Body of pancreas (tissue), 4 donors: ENCODE measurements at regions not wholly inside any gene's neighbourhood (a gene's known extent, or its start where the extent isn't known, plus 50 kb on each side); places are given as distances from the start of the nearest gene placed in this dataset.

Source experiments
- ATAC-seq: fragments of 150-250 bp; one replicate; pipeline ENCODE4 v1.9.1; 2016
- DNase-seq, 4 donors: peaks; one replicate each; pipeline ENCODE4 v3.0.0-alpha.2; 2019
- H3K27ac ChIP-seq, 4 donors: fragments of 200-600 bp; sonication (generic); 1 replicate in 3 of 4; 2 replicates in 1 of 4; pipeline versions ENCODE4 v1.5.1 to v1.6.1; 2016 to 2019; ENCODE audit warnings: mild to moderate bottlenecking in 1 of 4, mixed read lengths in 1 of 4, moderate library complexity in 1 of 4
- H3K27me3 ChIP-seq, 2 donors: fragments of 200-600 bp; sonication (generic); one replicate each; pipeline ENCODE4 v1.6.0; 2016; ENCODE audit warnings: mild to moderate bottlenecking in 1 of 2
- H3K36me3 ChIP-seq, 2 donors: fragments of 200-600 bp; sonication (generic); replicated peaks in 1 of 2; 2 replicates each; pipeline ENCODE4 v1.5.1; 2016; ENCODE audit warnings: low read depth in 2 of 2; ENCODE audit not compliant: insufficient read depth in 1 of 2
- H3K4me1 ChIP-seq: fragments of 200-600 bp; sonication (generic); one replicate; pipeline ENCODE4 v1.6.0; 2016
- H3K4me3 ChIP-seq, 2 donors: fragments of 200-600 bp; sonication (generic); 1 replicate in 1 of 2; 2 replicates in 1 of 2; pipeline ENCODE4 v1.5.1; 2016 to 2019
- H3K9me3 ChIP-seq, 3 donors: fragments of 200-600 bp; sonication (generic); 1 replicate in 2 of 3; 2 replicates in 1 of 3; pipeline ENCODE4 v1.5.1; 2016
- POLR2A ChIP-seq, 3 donors: fragments of 450-650 bp; IDR thresholded peaks; one replicate each; pipeline ENCODE4 v1.6.1; 2016; ENCODE audit warnings: antibody characterized with exemption in 3 of 3, mild to moderate bottlenecking in 2 of 3
- WGBS, 2 donors: methylation state at CpG; one replicate each; pipeline ENCODE4 v1.1.5; 2017; 5-methylcytosine and 5-hydroxymethylcytosine counted together
- intact Hi-C: fragments of 100-400 bp; cut with DNase I; formaldehyde crosslinking; loops from one replicate; pipeline ENCODE4 v1.15.1; 2023
- TF ChIP-seq, protein P1 (sequence below), 7 experiments: fragments of 450-650 bp in 4 of 7; fragments of 200-600 bp in 3 of 7; sonication (generic) in 3 of 7; IDR thresholded peaks; one replicate each; pipeline ENCODE4 v1.5.1; 2016 to 2019; ENCODE audit warnings: antibody characterized with exemption in 7 of 7

DNA sequence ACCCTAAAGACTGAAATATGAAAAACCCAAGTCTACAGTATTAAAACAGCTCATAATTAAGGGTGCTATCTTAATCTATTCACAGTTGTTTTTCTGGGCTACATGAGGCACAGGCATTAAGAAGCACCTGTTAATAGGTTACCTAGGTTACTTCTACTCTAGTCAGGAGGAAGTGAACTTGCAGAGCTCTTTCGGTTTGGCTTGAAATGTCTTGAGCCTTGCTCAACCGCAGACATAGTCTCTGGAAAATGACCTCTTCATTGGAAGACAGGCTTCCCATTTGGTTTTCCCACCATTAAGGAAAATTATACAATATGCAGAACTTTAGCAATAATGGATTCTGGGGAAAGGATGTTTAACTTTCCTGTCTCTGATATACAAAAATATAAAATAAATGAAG lies 142.3 kb upstream of the KCNJ3 start:
- ATAC-seq (no peak), DNase-seq (no peak)
- Histone ChIP-seq H3K27ac (no peak overlapping the region), H3K27me3 (no peaks in the 10 kb centered on the region), H3K9me3 (no peaks in the 10 kb centered on the region), H3K36me3 (no peaks in the 10 kb centered on the region), H3K4me3 (no peak overlapping the region), H3K4me1 (no peaks in the 10 kb centered on the region)
- intact Hi-C loops, result no loop called here
- no peak for TF ChIP-seq POLR2A (IDR thresholded peaks at IDR 0.05)
- TF ChIP-seq, protein P1, sequence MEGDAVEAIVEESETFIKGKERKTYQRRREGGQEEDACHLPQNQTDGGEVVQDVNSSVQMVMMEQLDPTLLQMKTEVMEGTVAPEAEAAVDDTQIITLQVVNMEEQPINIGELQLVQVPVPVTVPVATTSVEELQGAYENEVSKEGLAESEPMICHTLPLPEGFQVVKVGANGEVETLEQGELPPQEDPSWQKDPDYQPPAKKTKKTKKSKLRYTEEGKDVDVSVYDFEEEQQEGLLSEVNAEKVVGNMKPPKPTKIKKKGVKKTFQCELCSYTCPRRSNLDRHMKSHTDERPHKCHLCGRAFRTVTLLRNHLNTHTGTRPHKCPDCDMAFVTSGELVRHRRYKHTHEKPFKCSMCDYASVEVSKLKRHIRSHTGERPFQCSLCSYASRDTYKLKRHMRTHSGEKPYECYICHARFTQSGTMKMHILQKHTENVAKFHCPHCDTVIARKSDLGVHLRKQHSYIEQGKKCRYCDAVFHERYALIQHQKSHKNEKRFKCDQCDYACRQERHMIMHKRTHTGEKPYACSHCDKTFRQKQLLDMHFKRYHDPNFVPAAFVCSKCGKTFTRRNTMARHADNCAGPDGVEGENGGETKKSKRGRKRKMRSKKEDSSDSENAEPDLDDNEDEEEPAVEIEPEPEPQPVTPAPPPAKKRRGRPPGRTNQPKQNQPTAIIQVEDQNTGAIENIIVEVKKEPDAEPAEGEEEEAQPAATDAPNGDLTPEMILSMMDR (IDR thresholded peaks at IDR 0.05), result no peak
- WGBS, 2 donors, result 53 to 55% methylated on average over 2 of the region's 2 CpGs

DNA sequence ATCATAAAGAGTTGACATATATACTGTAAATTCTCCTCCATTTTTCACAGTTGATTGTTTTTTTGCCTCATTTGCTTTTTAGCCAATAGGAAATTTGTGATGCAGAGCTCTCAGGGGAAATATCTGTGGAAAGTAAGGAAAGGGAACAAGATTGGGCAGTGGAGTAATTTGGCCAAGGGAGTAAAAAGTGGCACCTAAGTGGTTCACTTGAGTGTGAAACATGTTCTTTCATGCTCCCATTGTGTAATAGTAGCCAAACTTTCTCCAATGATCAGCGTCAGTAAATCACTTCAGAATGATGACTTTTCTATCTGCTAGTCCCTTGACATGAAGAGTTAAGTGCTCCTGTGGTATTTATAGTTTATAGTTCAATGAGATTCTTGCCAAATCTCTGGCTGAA lies 141.9 kb upstream of the KCNJ3 start:
- WGBS, 2 donors, result 65 to 71% methylated on average over 1 of the region's 1 CpG
- no peaks in the 10 kb centered on the region for H3K36me3 ChIP-seq
- no peaks in the 10 kb centered on the region for H3K27me3 ChIP-seq
- intact Hi-C loops, result no loop called here
- TF ChIP-seq POLR2A (IDR thresholded peaks at IDR 0.05), result no peak
- TF ChIP-seq, protein P1 (IDR thresholded peaks at IDR 0.05), result no peak
- no peaks in the 10 kb centered on the region for H3K4me1 ChIP-seq
- no peak for ATAC-seq
- DNase-seq, result no peak
- no peak overlapping the region for H3K4me3 ChIP-seq
- no peak overlapping the region for H3K27ac ChIP-seq
- no peaks in the 10 kb centered on the region for H3K9me3 ChIP-seq

DNA sequence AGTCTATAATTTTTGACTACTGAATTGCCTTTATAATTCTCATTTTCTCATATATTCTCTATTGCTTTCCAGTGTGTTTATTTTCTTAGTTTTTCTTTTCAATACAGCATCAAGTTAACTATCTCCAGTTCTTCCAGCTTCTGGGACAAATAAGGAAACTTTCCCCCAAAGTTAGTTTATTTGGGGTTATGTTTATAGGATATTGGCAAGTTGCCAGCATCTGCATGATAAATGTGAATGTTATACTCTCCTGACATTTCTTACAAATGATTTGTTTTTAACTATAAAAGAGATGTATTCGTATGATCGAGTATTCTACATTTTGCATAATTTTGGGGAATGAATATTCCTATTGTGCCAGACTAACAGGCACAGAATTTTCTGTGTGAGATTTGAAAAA lies 140.6 kb upstream of the KCNJ3 start:
- Histone ChIP-seq H3K27me3 (no peaks in the 10 kb centered on the region), H3K9me3 (no peaks in the 10 kb centered on the region), H3K4me3 (no peak overlapping the region), H3K27ac (no peak overlapping the region), H3K4me1 (no peaks in the 10 kb centered on the region), H3K36me3 (no peaks in the 10 kb centered on the region)
- WGBS, 2 donors, result 53 to 74% methylated on average over 2 of the region's 2 CpGs
- DNase-seq (no peak), ATAC-seq (no peak)
- TF ChIP-seq, protein P1 (IDR thresholded peaks at IDR 0.05), result no peak
- TF ChIP-seq POLR2A (IDR thresholded peaks at IDR 0.05), result no peak
- intact Hi-C loops, result no loop called here

DNA sequence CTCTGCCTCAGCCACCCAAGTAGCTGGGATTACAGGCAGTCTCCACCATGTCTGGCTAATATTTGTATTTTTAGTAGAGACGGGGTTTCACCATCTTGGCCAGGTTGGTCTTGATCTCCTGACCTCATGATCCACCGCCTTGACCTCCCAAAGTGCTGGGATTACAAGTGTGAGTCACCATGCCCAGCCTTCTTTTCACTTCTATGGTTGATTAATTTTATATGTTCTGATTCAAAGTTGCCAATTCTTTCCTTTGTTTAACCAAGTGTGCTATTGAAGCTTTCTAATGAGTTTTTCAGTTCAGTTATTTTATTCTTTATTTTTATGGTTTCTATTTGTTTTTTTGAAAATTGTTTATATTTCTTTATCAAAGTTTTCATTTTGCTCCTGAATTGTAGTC lies 133.1 kb upstream of the KCNJ3 start:
- ATAC-seq (no peak), DNase-seq (no peak)
- Histone ChIP-seq H3K9me3 (no peaks in the 10 kb centered on the region), H3K27me3 (no peaks in the 10 kb centered on the region), H3K4me1 (no peaks in the 10 kb centered on the region), H3K4me3 (no peak overlapping the region), H3K36me3 (no peaks in the 10 kb centered on the region), H3K27ac (no peak overlapping the region)
- 88 to 89% methylated on average over 2 of the region's 2 CpGs for WGBS, 2 donors
- intact Hi-C loops, result no loop called here
- TF ChIP-seq, protein P1 (IDR thresholded peaks at IDR 0.05), result no peak
- no peak for TF ChIP-seq POLR2A (IDR thresholded peaks at IDR 0.05)

DNA sequence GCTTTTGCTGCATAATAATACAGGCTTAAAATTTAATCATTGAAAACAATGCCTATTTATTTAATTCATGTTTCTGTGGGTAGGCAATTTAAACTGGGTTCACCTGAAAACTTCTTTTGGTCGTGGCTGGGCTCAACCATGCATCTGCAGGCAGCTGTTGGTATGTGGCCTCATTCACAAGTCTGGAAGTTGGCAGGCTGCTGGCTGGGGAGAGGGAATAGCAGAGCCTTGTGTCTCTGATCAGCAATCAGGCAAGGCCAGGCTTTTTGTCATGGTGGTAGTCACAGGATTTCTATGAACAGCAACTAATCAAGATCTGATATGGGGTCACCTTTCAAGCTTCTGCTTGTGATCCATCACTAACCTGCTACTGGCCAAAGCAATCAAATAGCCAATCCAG lies 130.1 kb upstream of the KCNJ3 start:
- H3K4me3 ChIP-seq, result no peak overlapping the region
- no peaks in the 10 kb centered on the region for H3K4me1 ChIP-seq
- no peak for DNase-seq
- intact Hi-C loops, result no loop called here
- no peak for ATAC-seq
- H3K27me3 ChIP-seq, result no peaks in the 10 kb centered on the region
- 24 to 36% methylated on average over 1 of the region's 1 CpG for WGBS, 2 donors
- H3K9me3 ChIP-seq, result no peaks in the 10 kb centered on the region
- no peak for TF ChIP-seq POLR2A (IDR thresholded peaks at IDR 0.05)
- TF ChIP-seq, protein P1 (IDR thresholded peaks at IDR 0.05), result no peak
- H3K36me3 ChIP-seq, result no peaks in the 10 kb centered on the region
- no peak overlapping the region for H3K27ac ChIP-seq
